HEK293 (cell line): ENCODE measurements at regions not wholly inside any gene's neighbourhood (a gene's known extent, or its start where the extent isn't known, plus 50 kb on each side); places are given as distances from the start of the nearest gene placed in this dataset.

Source experiments
- ATF2 ChIP-seq: fragments of 450-650 bp; formaldehyde crosslinking; IDR thresholded peaks from 2 replicates; pipeline ENCODE4 v1.5.1; 2016; ENCODE audit warnings: missing biosample characterization, missing genetic modification characterization, low read depth
- GFI1B ChIP-seq: fragments of 450-650 bp; formaldehyde crosslinking; IDR thresholded peaks from 2 replicates; pipeline ENCODE4 v1.5.1; 2016; ENCODE audit warnings: missing biosample characterization, missing genetic modification characterization
- IKZF3 ChIP-seq: fragments of 450-650 bp; IDR thresholded peaks from 2 replicates; pipeline ENCODE4 v1.5.0; 2018; ENCODE audit warnings: missing biosample characterization, mild to moderate bottlenecking, missing genetic modification characterization, moderate library complexity
- KLF1 ChIP-seq: fragments of 450-650 bp; formaldehyde crosslinking; IDR thresholded peaks from 2 replicates; pipeline ENCODE4 v1.5.1; 2016; ENCODE audit warnings: missing biosample characterization, missing genetic modification characterization
- MYNN ChIP-seq: fragments of 450-650 bp; formaldehyde crosslinking; IDR thresholded peaks from 2 replicates; pipeline ENCODE4 v1.5.1; 2016; ENCODE audit warnings: missing biosample characterization, missing genetic modification characterization, borderline replicate concordance
- RBAK ChIP-seq: fragments of 450-650 bp; formaldehyde crosslinking; IDR thresholded peaks from 2 replicates; pipeline ENCODE4 v1.5.1; 2016; ENCODE audit warnings: missing biosample characterization, missing genetic modification characterization
- TCF7L2 ChIP-seq: IDR thresholded peaks from 2 replicates; pipeline ENCODE4 v1.6.1; 2011; ENCODE audit warnings: low read depth, mild to moderate bottlenecking, inconsistent platforms, low read length, moderate library complexity, borderline replicate concordance
- WT1 ChIP-seq: fragments of 450-650 bp; formaldehyde crosslinking; IDR thresholded peaks from 2 replicates; pipeline ENCODE4 v1.5.1; 2016; ENCODE audit warnings: missing biosample characterization, missing genetic modification characterization
- ZBTB17 ChIP-seq: fragments of 450-650 bp; formaldehyde crosslinking; IDR thresholded peaks from 2 replicates; pipeline ENCODE4 v1.5.1; 2016; ENCODE audit warnings: missing biosample characterization, missing genetic modification characterization
- ZNF114 ChIP-seq: fragments of 450-650 bp; formaldehyde crosslinking; IDR thresholded peaks from 2 replicates; pipeline ENCODE4 v1.5.0; 2017; ENCODE audit warnings: missing biosample characterization, missing genetic modification characterization
- ZNF266 ChIP-seq: fragments of 450-650 bp; formaldehyde crosslinking; IDR thresholded peaks from 2 replicates; pipeline ENCODE4 v1.5.1; 2016; ENCODE audit warnings: missing biosample characterization, missing genetic modification characterization, low read depth
- ZNF274 ChIP-seq, 2 experiments: fragments of 200-500 bp in 1 of 2; fragments of 450-650 bp in 1 of 2; sonication (Bioruptor generic) in 1 of 2; formaldehyde crosslinking in 1 of 2; IDR thresholded peaks; 2 replicates each; pipeline versions ENCODE4 v1.5.1 to v1.6.1; 2014 to 2016; ENCODE audit warnings: borderline replicate concordance in 1 of 2, inconsistent platforms in 1 of 2, low read length in 1 of 2, missing biosample characterization in 1 of 2, missing genetic modification characterization in 1 of 2
- ZNF292 ChIP-seq: fragments of 450-650 bp; formaldehyde crosslinking; IDR thresholded peaks from 2 replicates; pipeline ENCODE4 v1.5.1; 2016; ENCODE audit warnings: low read depth, missing biosample characterization, missing genetic modification characterization, borderline replicate concordance
- ZNF335 ChIP-seq: fragments of 450-650 bp; formaldehyde crosslinking; conservative IDR thresholded peaks from 2 replicates; pipeline ENCODE4 v1.5.1; 2016; ENCODE audit warnings: missing biosample characterization, missing genetic modification characterization
- ZNF350 ChIP-seq: fragments of 450-650 bp; formaldehyde crosslinking; IDR thresholded peaks from 2 replicates; pipeline ENCODE4 v1.5.0; 2017; ENCODE audit warnings: missing biosample characterization, mild to moderate bottlenecking, missing genetic modification characterization
- ZNF530 ChIP-seq: fragments of 450-650 bp; formaldehyde crosslinking; IDR thresholded peaks from 2 replicates; pipeline ENCODE4 v1.5.1; 2016; ENCODE audit warnings: low read depth, missing biosample characterization, missing genetic modification characterization
- ZNF548 ChIP-seq: fragments of 450-650 bp; formaldehyde crosslinking; IDR thresholded peaks from 2 replicates; pipeline ENCODE4 v1.5.1; 2016; ENCODE audit warnings: missing biosample characterization, missing genetic modification characterization
- ZNF558 ChIP-seq: fragments of 450-650 bp; formaldehyde crosslinking; IDR thresholded peaks from 2 replicates; pipeline ENCODE4 v1.5.1; 2016; ENCODE audit warnings: missing biosample characterization, missing genetic modification characterization
- ZNF610 ChIP-seq: fragments of 450-650 bp; formaldehyde crosslinking; IDR thresholded peaks from 2 replicates; pipeline ENCODE4 v1.5.1; 2016; ENCODE audit warnings: missing biosample characterization, missing genetic modification characterization, borderline replicate concordance
- ZNF624 ChIP-seq: fragments of 450-650 bp; formaldehyde crosslinking; IDR thresholded peaks from 2 replicates; pipeline ENCODE4 v1.5.1; 2017; ENCODE audit warnings: missing biosample characterization, missing genetic modification characterization
- ZNF654 ChIP-seq: fragments of 450-650 bp; formaldehyde crosslinking; IDR thresholded peaks from 2 replicates; pipeline ENCODE4 v1.5.1; 2016; ENCODE audit warnings: low read depth, missing biosample characterization, missing genetic modification characterization
- ZNF76 ChIP-seq: fragments of 450-650 bp; formaldehyde crosslinking; IDR thresholded peaks from 2 replicates; pipeline ENCODE4; 2016; ENCODE audit warnings: low read depth, missing biosample characterization, missing genetic modification characterization, borderline replicate concordance
- ZNF776 ChIP-seq: fragments of 450-650 bp; formaldehyde crosslinking; IDR thresholded peaks from 2 replicates; pipeline ENCODE4 v1.5.0; 2017; ENCODE audit warnings: missing biosample characterization, missing genetic modification characterization, borderline replicate concordance
- ZNF837 ChIP-seq: fragments of 450-650 bp; formaldehyde crosslinking; IDR thresholded peaks from 2 replicates; pipeline ENCODE4 v1.5.1; 2016; ENCODE audit warnings: missing biosample characterization, missing genetic modification characterization
- TF ChIP-seq, protein P1 (sequence below): fragments of 450-650 bp; formaldehyde crosslinking; IDR thresholded peaks from 2 replicates; pipeline ENCODE4 v1.5.1; 2017; ENCODE audit warnings: missing biosample characterization, mild to moderate bottlenecking, missing genetic modification characterization, moderate library complexity
- TF ChIP-seq, protein P2 (sequence below): fragments of 450-650 bp; formaldehyde crosslinking; IDR thresholded peaks from 2 replicates; pipeline ENCODE4 v1.5.1; 2016; ENCODE audit warnings: missing biosample characterization, missing genetic modification characterization
- TF ChIP-seq, protein P3 (sequence below): fragments of 450-650 bp; formaldehyde crosslinking; IDR thresholded peaks from 2 replicates; pipeline ENCODE4 v1.5.1; 2017; ENCODE audit warnings: missing biosample characterization, missing genetic modification characterization
- TF ChIP-seq, protein P4 (sequence below): fragments of 450-650 bp; formaldehyde crosslinking; IDR thresholded peaks from 2 replicates; pipeline ENCODE4 v1.5.1; 2017; ENCODE audit warnings: missing biosample characterization, missing genetic modification characterization
- TF ChIP-seq, protein P5 (sequence below): fragments of 450-650 bp; formaldehyde crosslinking; IDR thresholded peaks from 2 replicates; pipeline ENCODE4; 2016; ENCODE audit warnings: missing biosample characterization, missing genetic modification characterization

- TF ChIP-seq, protein P1, sequence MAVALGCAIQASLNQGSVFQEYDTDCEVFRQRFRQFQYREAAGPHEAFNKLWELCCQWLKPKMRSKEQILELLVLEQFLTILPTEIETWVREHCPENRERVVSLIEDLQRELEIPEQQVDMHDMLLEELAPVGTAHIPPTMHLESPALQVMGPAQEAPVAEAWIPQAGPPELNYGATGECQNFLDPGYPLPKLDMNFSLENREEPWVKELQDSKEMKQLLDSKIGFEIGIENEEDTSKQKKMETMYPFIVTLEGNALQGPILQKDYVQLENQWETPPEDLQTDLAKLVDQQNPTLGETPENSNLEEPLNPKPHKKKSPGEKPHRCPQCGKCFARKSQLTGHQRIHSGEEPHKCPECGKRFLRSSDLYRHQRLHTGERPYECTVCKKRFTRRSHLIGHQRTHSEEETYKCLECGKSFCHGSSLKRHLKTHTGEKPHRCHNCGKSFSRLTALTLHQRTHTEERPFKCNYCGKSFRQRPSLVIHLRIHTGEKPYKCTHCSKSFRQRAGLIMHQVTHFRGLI (tag by site-specific recombination): no peak
- TF ChIP-seq ZNF610: no peak
- no peak for TF ChIP-seq ZNF548 (tag by site-specific recombination)
- no peak for TF ChIP-seq WT1 (tag by site-specific recombination)
- TF ChIP-seq ZNF292 (tag by site-specific recombination): no peak
- no peak for TF ChIP-seq ZNF350
- TF ChIP-seq ZNF558 (tag by site-specific recombination): no peak; the same call in 1 of the 2 replicates
- no peak for TF ChIP-seq MYNN (tag by site-specific recombination)
- peak; percentile 40; the same call in 1 of the 2 replicates for TF ChIP-seq ATF2
- TF ChIP-seq KLF1 (tag by site-specific recombination): no peak
- TF ChIP-seq ZNF776 (tag by site-specific recombination): no peak
- TF ChIP-seq, protein P2, sequence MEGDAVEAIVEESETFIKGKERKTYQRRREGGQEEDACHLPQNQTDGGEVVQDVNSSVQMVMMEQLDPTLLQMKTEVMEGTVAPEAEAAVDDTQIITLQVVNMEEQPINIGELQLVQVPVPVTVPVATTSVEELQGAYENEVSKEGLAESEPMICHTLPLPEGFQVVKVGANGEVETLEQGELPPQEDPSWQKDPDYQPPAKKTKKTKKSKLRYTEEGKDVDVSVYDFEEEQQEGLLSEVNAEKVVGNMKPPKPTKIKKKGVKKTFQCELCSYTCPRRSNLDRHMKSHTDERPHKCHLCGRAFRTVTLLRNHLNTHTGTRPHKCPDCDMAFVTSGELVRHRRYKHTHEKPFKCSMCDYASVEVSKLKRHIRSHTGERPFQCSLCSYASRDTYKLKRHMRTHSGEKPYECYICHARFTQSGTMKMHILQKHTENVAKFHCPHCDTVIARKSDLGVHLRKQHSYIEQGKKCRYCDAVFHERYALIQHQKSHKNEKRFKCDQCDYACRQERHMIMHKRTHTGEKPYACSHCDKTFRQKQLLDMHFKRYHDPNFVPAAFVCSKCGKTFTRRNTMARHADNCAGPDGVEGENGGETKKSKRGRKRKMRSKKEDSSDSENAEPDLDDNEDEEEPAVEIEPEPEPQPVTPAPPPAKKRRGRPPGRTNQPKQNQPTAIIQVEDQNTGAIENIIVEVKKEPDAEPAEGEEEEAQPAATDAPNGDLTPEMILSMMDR (tag by site-specific recombination): no peak
- no peak for TF ChIP-seq RBAK (tag by site-specific recombination)
- TF ChIP-seq GFI1B (tag by site-specific recombination): no peak
- no peak for TF ChIP-seq ZNF266
- peak; percentile 90 for TF ChIP-seq IKZF3 (tag by site-specific recombination)
- no peak for TF ChIP-seq ZNF530
- TF ChIP-seq ZNF654 (tag by site-specific recombination): no peak
- no peak for TF ChIP-seq ZNF114
- TF ChIP-seq, protein P3, sequence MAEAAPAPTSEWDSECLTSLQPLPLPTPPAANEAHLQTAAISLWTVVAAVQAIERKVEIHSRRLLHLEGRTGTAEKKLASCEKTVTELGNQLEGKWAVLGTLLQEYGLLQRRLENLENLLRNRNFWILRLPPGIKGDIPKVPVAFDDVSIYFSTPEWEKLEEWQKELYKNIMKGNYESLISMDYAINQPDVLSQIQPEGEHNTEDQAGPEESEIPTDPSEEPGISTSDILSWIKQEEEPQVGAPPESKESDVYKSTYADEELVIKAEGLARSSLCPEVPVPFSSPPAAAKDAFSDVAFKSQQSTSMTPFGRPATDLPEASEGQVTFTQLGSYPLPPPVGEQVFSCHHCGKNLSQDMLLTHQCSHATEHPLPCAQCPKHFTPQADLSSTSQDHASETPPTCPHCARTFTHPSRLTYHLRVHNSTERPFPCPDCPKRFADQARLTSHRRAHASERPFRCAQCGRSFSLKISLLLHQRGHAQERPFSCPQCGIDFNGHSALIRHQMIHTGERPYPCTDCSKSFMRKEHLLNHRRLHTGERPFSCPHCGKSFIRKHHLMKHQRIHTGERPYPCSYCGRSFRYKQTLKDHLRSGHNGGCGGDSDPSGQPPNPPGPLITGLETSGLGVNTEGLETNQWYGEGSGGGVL (tag by site-specific recombination): no peak
- no peak for TF ChIP-seq ZNF76 (tag by site-specific recombination)
- TF ChIP-seq ZNF837 (tag by site-specific recombination): no peak
- no peak for TF ChIP-seq ZNF624 (tag by site-specific recombination)
- no peak for TF ChIP-seq ZBTB17
- TF ChIP-seq ZNF274 (IDR thresholded peaks at IDR 0.05; ENCODE audit: low read length): no peak
- no peak for TF ChIP-seq ZNF274 (tag by site-specific recombination; IDR thresholded peaks at IDR 0.05; ENCODE audit: borderline replicate concordance)
- TF ChIP-seq, protein P4, sequence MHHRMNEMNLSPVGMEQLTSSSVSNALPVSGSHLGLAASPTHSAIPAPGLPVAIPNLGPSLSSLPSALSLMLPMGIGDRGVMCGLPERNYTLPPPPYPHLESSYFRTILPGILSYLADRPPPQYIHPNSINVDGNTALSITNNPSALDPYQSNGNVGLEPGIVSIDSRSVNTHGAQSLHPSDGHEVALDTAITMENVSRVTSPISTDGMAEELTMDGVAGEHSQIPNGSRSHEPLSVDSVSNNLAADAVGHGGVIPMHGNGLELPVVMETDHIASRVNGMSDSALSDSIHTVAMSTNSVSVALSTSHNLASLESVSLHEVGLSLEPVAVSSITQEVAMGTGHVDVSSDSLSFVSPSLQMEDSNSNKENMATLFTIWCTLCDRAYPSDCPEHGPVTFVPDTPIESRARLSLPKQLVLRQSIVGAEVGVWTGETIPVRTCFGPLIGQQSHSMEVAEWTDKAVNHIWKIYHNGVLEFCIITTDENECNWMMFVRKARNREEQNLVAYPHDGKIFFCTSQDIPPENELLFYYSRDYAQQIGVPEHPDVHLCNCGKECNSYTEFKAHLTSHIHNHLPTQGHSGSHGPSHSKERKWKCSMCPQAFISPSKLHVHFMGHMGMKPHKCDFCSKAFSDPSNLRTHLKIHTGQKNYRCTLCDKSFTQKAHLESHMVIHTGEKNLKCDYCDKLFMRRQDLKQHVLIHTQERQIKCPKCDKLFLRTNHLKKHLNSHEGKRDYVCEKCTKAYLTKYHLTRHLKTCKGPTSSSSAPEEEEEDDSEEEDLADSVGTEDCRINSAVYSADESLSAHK: no peak
- no peak; the same call in 1 of the 2 replicates for TF ChIP-seq ZNF335 (tag by site-specific recombination)
- TF ChIP-seq, protein P5, sequence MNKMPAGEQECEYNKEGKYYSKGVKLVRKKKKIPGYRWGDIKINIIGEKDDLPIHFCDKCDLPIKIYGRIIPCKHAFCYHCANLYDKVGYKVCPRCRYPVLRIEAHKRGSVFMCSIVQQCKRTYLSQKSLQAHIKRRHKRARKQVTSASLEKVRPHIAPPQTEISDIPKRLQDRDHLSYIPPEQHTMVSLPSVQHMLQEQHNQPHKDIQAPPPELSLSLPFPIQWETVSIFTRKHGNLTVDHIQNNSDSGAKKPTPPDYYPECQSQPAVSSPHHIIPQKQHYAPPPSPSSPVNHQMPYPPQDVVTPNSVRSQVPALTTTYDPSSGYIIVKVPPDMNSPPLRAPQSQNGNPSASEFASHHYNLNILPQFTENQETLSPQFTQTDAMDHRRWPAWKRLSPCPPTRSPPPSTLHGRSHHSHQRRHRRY (tag by site-specific recombination): no peak
- TF ChIP-seq TCF7L2: no peak
Observed at GRCh38 chr10:44801383-44802327, 109.5 kb upstream of the TMEM72 start (continued).
